HEK293T (cell line): ENCODE measurements at regions not wholly inside any gene's neighbourhood (a gene's known extent, or its start where the extent isn't known, plus 50 kb on each side); places are given as distances from the start of the nearest gene placed in this dataset.

ENCODE experiments used
- ARNT ChIP-seq: fragments of 450-650 bp; IDR thresholded peaks from 2 replicates; pipeline ENCODE4 v1.6.1; 2017; ENCODE audit warnings: mild to moderate bottlenecking
- BHLHE40 ChIP-seq: fragments of 450-650 bp; IDR thresholded peaks from 2 replicates; pipeline ENCODE4 v1.6.1; 2016; ENCODE audit warnings: mild to moderate bottlenecking, moderate library complexity, borderline replicate concordance
- HDGF ChIP-seq: fragments of 450-650 bp; IDR thresholded peaks from 2 replicates; pipeline ENCODE4 v1.6.1; 2017; ENCODE audit warnings: antibody characterized with exemption, borderline replicate concordance
- L3MBTL2 ChIP-seq: fragments of 450-650 bp; conservative IDR thresholded peaks from 2 replicates; pipeline ENCODE4 v1.6.1; 2016; ENCODE audit warnings: mild to moderate bottlenecking
- PKNOX1 ChIP-seq: fragments of 450-650 bp; IDR thresholded peaks from 2 replicates; pipeline ENCODE4 v1.6.1; 2016
- SP1 ChIP-seq: fragments of 450-650 bp; IDR thresholded peaks from 2 replicates; pipeline ENCODE4 v1.6.1; 2017
- TARDBP ChIP-seq: fragments of 450-650 bp; IDR thresholded peaks from 2 replicates; pipeline ENCODE4 v1.6.1; 2016

DNA sequence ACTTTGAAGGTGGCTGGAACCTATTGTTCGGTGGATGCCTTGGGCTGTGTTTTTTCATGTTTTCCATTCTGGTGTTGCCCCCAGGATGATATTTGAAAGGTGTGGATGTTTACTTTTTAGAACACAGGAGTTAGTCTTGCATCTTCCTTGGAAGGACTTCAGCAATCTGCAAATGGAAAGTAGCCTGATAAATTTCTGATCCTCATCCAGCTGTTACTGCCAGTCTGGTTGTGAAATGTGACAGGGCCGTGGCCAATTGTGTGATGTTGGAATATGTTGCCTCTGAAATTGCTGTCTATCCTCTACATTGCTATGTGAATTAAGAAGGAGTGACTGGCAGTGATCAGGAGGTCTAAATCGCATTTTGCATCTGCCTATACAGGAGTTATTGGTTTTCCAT lies 382.5 kb upstream of the C2CD4B start:
- TF ChIP-seq BHLHE40 (no peak), ARNT (no peak), HDGF (no peak), SP1 (no peak), L3MBTL2 (no peak), PKNOX1 (no peak), TARDBP (no peak)
